Lung (tissue), 11 donors: ENCODE measurements at regions not wholly inside any gene's neighbourhood (a gene's known extent, or its start where the extent isn't known, plus 50 kb on each side); places are given as distances from the start of the nearest gene placed in this dataset.
A peak's percentile ranks its signal among the peaks of the same experiment; 100 is the strongest.

ENCODE experiments used
- ATAC-seq: fragments of 200-7000 bp; cut with Tn5 transposase; one replicate; pipeline ENCODE4 v1.9.1; 2020; ENCODE audit warnings: moderate number of reproducible peaks; ENCODE audit not compliant: insufficient read depth, low FRiP score
- DNase-seq, 3 donors: peaks; one replicate each; pipeline ENCODE4 v3.0.0-alpha.2; 2013 to 2017
- H3K27ac ChIP-seq, 2 donors: one replicate each; pipeline ENCODE4 v1.5.1; 2013; ENCODE audit warnings: mild to moderate bottlenecking in 2 of 2, moderate library complexity in 2 of 2, control low read depth in 1 of 2, inconsistent platforms in 1 of 2, low read depth in 1 of 2, low read length in 1 of 2
- H3K27me3 ChIP-seq, 3 donors: one replicate each; pipeline ENCODE4 v1.5.1; 2013; ENCODE audit warnings: low read length in 2 of 3; ENCODE audit not compliant: control insufficient read depth in 3 of 3, insufficient read depth in 3 of 3
- H3K36me3 ChIP-seq, 4 donors: one replicate each; pipeline ENCODE4 v1.5.1; 2013; ENCODE audit warnings: low read length in 4 of 4, mild to moderate bottlenecking in 1 of 4, moderate library complexity in 1 of 4; ENCODE audit not compliant: control insufficient read depth in 4 of 4, insufficient read depth in 4 of 4
- H3K4me1 ChIP-seq, 5 donors: one replicate each; pipeline ENCODE4 v1.5.1; 2013; ENCODE audit warnings: low read length in 5 of 5, mild to moderate bottlenecking in 2 of 5, moderate library complexity in 1 of 5; ENCODE audit not compliant: control insufficient read depth in 5 of 5, insufficient read depth in 5 of 5
- H3K4me3 ChIP-seq: one replicate; pipeline ENCODE4 v1.5.1; 2013; ENCODE audit warnings: mild to moderate bottlenecking, control low read depth, moderate library complexity
- H3K9ac ChIP-seq, 2 donors: one replicate each; pipeline ENCODE4 v1.5.1; 2013; ENCODE audit warnings: low read length in 2 of 2, control low read depth in 1 of 2; ENCODE audit not compliant: insufficient read depth in 1 of 2
- H3K9me3 ChIP-seq, 4 donors: one replicate each; pipeline ENCODE4 v1.5.1; 2013; ENCODE audit warnings: low read length in 3 of 4, mild to moderate bottlenecking in 1 of 4, moderate library complexity in 1 of 4; ENCODE audit not compliant: control insufficient read depth in 4 of 4, insufficient read depth in 3 of 4
- CTCF ChIP-seq: IDR thresholded peaks from 2 replicates; pipeline ENCODE4 v1.5.1; 2012; ENCODE audit warnings: mild to moderate bottlenecking; ENCODE audit errors: control extremely low read depth, extremely low read depth
- WGBS, 2 donors: extraction: QIAGEN DNeasy Blood & Tissue Kit; methylation state at CpG; one replicate each; pipeline ENCODE4 v1.1.7; 2013; 5-methylcytosine and 5-hydroxymethylcytosine counted together
- donor health status: control.
- donor health status: control.
- donor health status: Bipolar disorder and iron deficiency.
- donor health status: healthy.
- donor health status: DM: yes; HTN: yes; CAD: no.

- 67 to 68% methylated on average over 38 of the region's 38 CpGs for WGBS, 2 donors
- Histone ChIP-seq H3K36me3 (no peaks in the 10 kb centered on the region), H3K4me3 (no peak overlapping the region), H3K27me3 (no peaks in the 10 kb centered on the region), H3K9me3 (peaks cover 0 to 96% (median 1%) of the 10 kb centered on the region in 4 donors), H3K4me1 (no peaks in the 10 kb centered on the region), H3K27ac (no peak overlapping the region), H3K9ac (no peak overlapping the region)
- no peak for TF ChIP-seq CTCF
- no peak for ATAC-seq
- DNase-seq: peak in 1 of 3 donors; percentile 9
Measured at GRCh38 chr12:34398706-34399630, 376.7 kb downstream of the ALG10 start.

- TF ChIP-seq CTCF: no peak
- no peak overlapping the region for H3K9ac ChIP-seq
Measured at GRCh38 chr12:34399631-34400410, 377.5 kb downstream of the ALG10 start.

GRCh38 chr12:34400411-34400881, 378.1 kb downstream of the ALG10 start:
- no peak for TF ChIP-seq CTCF
- 78 to 83% methylated on average over 12 of the region's 12 CpGs for WGBS, 2 donors
- Histone ChIP-seq H3K9me3 (peaks cover 0 to 96% (median 0%) of the 10 kb centered on the region in 4 donors), H3K36me3 (no peaks in the 10 kb centered on the region), H3K4me1 (no peaks in the 10 kb centered on the region), H3K27ac (no peak overlapping the region), H3K27me3 (no peaks in the 10 kb centered on the region), H3K9ac (no peak overlapping the region), H3K4me3 (no peak overlapping the region)
- DNase-seq (peak in 1 of 3 donors; percentile 5), ATAC-seq (no peak)

More at GRCh38 chr12:34399631-34400410, 377.5 kb downstream of the ALG10 start:
- no peaks in the 10 kb centered on the region for H3K4me1 ChIP-seq
- 66 to 74% methylated on average over 23 of the region's 23 CpGs for WGBS, 2 donors
- peaks cover 0 to 96% (median under 1%) of the 10 kb centered on the region in 4 donors for H3K9me3 ChIP-seq
- no peaks in the 10 kb centered on the region for H3K36me3 ChIP-seq
- H3K27ac ChIP-seq: no peak overlapping the region
- no peak overlapping the region for H3K4me3 ChIP-seq
- DNase-seq (peak in 1 of 3 donors; percentile 10), ATAC-seq (no peak)
- H3K27me3 ChIP-seq: no peaks in the 10 kb centered on the region
